H1 (cell line): ENCODE measurements at regions not wholly inside any gene's neighbourhood (a gene's known extent, or its start where the extent isn't known, plus 50 kb on each side); places are given as distances from the start of the nearest gene placed in this dataset.

Source experiments
- CTCF ChIP-seq, 3 experiments: IDR thresholded peaks; 1 replicate in 2 of 3; 2 replicates in 1 of 3; pipeline versions ENCODE4 v1.5.1 to v1.6.1; 2011; ENCODE audit warnings: low read length in 3 of 3, mild to moderate bottlenecking in 3 of 3, inconsistent platforms in 2 of 3, low read depth in 1 of 3, moderate library complexity in 1 of 3; ENCODE audit not compliant: insufficient read depth in 1 of 3; ENCODE audit errors: control extremely low read depth in 1 of 3
- SP2 ChIP-seq: IDR thresholded peaks from 2 replicates; pipeline ENCODE4 v1.6.1; 2012; ENCODE audit warnings: mild to moderate bottlenecking, low read length, inconsistent platforms
- USF2 ChIP-seq: IDR thresholded peaks from 2 replicates; pipeline ENCODE4 v1.6.1; 2011; ENCODE audit warnings: low read length, improper control_type of control experiment

GRCh38 chr11:26035696-26036095 is 296.2 kb upstream of the ANO3 start (continued):
- no peak for TF ChIP-seq CTCF (IDR thresholded peaks at IDR 0.05; ENCODE audit: control extremely low read depth in 1 of 3, insufficient read depth in 1 of 3, low read depth in 1 of 3, low read length in 3 of 3)
- TF ChIP-seq SP2: no peak
- TF ChIP-seq USF2: no peak
- TF ChIP-seq, all 59 proteins: peak for 0
